ENCODE measurements at regions not wholly inside any gene's neighbourhood (a gene's known extent, or its start where the extent isn't known, plus 50 kb on each side); places are given as distances from the start of the nearest gene placed in this dataset.

GRCh38 chr6:176766-177165 lies 115.5 kb upstream of the DUSP22 start:
- TF ChIP-seq, protein P1, sequence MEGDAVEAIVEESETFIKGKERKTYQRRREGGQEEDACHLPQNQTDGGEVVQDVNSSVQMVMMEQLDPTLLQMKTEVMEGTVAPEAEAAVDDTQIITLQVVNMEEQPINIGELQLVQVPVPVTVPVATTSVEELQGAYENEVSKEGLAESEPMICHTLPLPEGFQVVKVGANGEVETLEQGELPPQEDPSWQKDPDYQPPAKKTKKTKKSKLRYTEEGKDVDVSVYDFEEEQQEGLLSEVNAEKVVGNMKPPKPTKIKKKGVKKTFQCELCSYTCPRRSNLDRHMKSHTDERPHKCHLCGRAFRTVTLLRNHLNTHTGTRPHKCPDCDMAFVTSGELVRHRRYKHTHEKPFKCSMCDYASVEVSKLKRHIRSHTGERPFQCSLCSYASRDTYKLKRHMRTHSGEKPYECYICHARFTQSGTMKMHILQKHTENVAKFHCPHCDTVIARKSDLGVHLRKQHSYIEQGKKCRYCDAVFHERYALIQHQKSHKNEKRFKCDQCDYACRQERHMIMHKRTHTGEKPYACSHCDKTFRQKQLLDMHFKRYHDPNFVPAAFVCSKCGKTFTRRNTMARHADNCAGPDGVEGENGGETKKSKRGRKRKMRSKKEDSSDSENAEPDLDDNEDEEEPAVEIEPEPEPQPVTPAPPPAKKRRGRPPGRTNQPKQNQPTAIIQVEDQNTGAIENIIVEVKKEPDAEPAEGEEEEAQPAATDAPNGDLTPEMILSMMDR (conservative IDR thresholded peaks at IDR 0.05; ENCODE audit: low read depth, low read length) = no peak
- TF ChIP-seq EZH2 (IDR thresholded peaks at IDR 0.05; ENCODE audit: borderline replicate concordance, low read depth, low read length, poor library complexity, severe bottlenecking) = no peak

Measured in A673 (cell line).